GM19397 (cell line): ENCODE measurements at regions not wholly inside any gene's neighbourhood (a gene's known extent, or its start where the extent isn't known, plus 50 kb on each side); places are given as distances from the start of the nearest gene placed in this dataset.

Experiments
- ATAC-seq: cut with Tn5 transposase; IDR thresholded peaks from one replicate; pipeline ENCODE4 v1.9.1; 2021; ENCODE audit warnings: mild to moderate bottlenecking, moderate library complexity; ENCODE audit not compliant: unreplicated experiment

DNA sequence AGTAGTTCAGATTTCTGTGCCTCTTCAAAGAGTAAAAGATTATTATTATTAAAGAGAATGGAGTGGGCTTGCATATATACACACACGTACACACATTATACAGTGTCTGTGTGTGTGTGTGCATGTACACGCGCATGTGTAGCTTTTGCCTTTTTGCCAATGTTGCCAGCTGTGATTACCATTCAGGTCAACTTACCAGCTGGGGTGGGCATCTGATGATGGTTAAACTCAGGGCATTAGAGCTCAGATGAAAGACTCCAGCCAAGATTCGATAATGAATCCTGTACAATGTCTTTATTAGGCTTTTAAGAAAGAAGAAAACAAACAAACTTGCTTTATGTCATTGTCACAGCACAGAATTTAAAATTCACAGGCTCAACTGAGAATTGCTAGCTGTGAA lies 296.5 kb upstream of the DMAC1 start:
- ATAC-seq: no peak

- ATAC-seq: no peak
Observed at GRCh38 chr9:8095672-8096086, 296.1 kb upstream of the DMAC1 start.

DNA sequence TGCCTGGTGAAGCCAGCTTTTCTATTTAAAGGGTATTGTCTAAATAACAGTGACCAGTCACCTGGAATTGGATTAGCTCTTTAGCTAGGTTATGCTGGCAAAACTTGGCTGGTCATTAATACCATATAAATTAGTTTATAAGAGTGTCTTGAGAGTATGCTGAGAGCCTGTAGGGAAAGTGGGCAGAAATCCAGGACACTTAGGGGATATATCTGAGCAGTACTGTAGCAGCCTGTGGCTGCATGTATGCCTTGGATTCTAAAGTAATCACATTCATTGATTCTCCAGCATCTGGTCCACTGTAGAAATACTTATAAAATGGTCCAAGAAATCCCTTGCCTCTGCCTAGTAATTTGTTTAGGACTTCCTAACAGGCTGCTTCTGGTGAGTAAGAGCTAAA lies 288.9 kb upstream of the DMAC1 start:
- no peak for ATAC-seq

DNA sequence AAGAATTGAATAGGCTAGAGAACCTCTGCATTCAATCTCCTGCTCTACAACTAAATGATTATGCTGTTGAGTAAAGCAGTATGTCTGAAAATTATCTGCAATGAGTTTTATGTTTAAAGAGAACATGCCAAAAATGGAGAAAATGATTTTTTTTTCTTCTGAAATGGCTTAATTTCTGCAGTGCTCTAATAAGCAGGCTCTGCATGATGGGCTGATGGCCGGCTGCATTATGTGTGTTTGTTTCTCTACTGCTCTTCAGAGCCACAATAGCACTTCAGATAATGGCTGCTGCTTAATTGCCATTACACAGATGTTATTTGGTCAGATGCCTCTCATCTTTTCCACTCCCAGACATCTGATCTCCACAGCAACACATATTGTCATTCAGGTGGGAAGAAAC lies 286.4 kb upstream of the DMAC1 start:
- ATAC-seq: no peak

DNA sequence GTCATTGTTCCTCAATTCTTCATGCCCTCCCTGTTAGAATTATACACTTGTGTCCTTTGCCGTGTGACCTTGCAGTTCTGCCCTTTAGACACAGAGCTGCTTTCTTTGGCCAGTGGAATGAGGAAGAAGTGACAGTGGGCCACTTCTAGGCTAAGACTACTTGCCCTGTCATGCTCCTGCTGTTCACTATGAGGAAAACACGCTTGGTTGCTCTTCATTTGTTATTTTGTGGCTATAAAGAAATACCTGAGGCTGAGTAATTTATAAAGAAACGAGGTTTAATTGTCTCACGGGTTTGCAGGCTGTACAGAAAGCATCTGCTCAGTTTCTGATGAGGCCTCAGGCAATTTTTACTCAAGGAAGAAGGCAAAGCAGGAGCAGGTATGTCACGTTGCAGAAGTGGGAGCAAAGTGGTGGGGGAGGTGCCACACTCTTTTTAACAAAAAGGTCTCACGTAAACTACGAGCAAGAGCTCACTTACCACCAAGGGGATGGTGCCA lies 279.1 kb upstream of the DMAC1 start:
- no peak for ATAC-seq

GRCh38 chr9:8074713-8075286 lies 275.2 kb upstream of the DMAC1 start:
- no peak for ATAC-seq

GRCh38 chr9:8071445-8071798 lies 271.8 kb upstream of the DMAC1 start:
- no peak for ATAC-seq

DNA sequence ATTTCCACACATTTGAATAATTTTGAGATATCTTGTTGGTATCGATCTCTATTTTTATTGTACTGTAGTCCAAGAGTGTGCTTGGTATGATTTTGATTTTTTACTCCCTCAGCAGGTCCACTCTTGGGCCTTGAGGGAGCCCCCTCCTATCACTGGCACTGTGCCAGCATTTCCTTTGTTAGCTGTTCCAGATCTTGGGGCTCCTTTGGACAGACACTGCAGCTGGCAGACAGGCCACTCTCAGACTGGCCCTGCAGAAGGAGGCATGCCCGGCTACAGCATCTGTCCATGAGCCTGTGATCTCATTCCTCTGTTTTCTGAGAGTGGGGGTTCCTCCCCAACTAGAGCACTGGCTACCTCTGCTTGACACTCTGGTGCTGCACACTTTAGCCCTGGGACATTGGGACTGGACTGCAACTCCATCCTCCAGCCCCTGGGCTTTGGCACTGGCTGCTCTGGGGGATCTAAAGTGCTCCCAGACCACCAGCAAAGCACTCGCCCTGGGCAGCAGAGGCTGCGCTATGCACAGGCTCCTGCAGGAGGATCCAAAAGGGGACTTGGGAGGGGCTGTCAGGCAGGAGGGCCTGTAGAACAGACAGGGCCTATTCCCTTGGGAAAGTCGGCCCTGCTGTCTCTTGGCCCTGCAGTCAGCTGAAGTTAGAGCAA lies 271.3 kb upstream of the DMAC1 start:
- ATAC-seq: no peak

GRCh38 chr9:8062459-8062858 lies 262.9 kb upstream of the DMAC1 start:
- no peak for ATAC-seq

DNA sequence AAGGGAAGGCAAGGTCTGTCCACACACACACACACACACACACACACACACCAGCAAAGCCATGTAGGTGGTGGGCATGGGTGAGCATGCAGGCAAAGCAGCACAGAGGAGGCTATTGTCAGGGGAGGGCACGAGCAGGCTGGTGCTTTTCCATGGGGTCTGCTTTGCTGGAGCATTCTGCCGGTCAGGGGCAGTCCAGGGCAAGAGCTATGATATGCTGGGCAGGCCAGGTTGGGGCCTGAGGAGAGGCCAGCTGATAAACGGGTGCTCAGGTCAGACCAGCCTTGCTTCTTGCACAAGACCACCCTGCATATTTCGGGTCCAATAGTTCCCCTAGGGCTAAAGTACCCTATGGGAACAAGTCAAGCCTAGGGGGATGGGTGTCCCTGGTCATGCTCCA lies 253.9 kb upstream of the DMAC1 start:
- ATAC-seq: no peak

DNA sequence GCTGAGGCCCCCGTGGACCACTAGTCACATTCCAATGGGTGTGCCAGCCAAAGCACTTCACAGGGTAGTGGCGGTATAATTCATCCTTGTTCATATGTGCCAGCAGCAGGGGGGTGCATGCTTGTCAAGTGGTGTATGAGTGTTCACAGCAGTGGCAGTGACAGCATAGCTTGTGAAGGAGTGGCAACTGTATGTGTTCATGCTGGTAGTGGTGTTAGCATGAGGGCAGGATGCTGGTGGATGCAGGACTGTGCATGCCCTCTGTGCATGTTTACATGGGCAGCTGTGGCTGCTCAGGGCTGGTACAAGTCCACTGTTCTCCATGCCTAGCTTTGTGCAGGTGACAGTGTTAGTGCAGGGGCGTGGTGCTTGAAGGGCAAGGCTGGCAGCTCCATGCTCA lies 253.4 kb upstream of the DMAC1 start:
- ATAC-seq: no peak

DNA sequence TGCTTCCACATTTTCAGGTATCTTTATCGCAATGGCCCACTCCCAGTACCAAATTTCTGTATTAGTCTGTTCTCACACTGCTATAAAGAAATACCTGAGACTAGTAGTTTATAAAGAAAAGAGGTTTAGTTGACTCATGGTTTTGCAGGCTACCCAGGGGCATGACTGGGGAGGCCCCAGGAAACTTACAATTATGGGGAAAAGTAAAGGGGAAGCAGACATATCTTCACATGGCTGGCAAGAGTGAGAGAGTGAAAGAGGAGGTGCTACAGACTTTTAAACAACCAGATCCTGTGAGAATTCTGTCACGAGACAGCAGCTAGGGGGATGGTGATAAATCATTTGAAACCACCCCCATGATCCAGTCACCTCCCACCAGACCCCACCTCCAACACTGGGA lies 238.2 kb upstream of the DMAC1 start:
- no peak for ATAC-seq

DNA sequence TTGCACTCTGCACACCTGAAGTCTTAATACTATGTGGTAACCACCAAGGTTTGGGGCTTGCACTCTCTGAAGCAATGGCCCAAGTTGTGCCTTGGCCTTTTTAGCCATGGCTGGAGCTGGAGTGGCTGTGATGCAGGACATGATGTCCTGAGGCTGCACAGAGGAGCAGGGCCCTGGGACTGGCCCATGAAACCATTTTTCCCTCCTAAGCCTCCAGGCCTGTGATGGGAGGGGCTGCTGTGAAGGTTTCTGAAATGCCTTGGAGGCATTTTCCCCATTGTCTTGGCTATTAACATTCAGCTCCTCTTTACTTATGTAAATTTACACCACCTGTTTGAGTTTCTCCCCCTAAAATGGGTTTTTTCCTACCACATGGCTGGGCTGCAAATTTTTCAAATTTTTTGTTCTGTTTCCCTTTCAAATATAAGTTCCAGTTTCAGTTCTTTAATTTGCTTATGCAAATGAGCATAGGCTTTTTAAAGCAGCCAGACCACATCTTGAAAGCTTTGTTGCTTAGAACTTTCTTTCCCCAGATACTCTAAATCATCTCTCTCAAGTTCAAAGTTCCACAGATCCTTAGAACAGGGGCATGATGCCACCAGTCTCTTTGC lies 237.4 kb upstream of the DMAC1 start:
- ATAC-seq: no peak

GRCh38 chr9:8033794-8034193 lies 234.2 kb upstream of the DMAC1 start:
- ATAC-seq: no peak

DNA sequence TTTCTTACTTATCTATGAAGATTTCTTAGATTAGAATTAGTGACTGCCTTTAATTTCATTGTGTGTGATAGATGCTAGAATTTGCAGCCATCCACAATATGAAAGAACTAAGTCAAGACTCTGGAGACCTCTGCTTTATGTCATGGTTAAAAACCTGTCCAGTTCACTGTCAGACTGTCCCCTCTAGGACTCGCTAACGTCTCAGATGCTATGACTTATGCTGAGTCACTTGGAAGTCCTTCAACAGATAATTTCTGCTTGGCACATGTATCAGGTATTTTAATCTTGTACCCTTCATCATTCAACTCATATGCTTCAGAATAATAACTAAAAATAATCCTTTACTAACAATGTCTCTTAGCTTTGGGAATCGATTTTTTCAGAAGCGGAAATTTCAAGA lies 230.5 kb upstream of the DMAC1 start:
- no peak for ATAC-seq

DNA sequence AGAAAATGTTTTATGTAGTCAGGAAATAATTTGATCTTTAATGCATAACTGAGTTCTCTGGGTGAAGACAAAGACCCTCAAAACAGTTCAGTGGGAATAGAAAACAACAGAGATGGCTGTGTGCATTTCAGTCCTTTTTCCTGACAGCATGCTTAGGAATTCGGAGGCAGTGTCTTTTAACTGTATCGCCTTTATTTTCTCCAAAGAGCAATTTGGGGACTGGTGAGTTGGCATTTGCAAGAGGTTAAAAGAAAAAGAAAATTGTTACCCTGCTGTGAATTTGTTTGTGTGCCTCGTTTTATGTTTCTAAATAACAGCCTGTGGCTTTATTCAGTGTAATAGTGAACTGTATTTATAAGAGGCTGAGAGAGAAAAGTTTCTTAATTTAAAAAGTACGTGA lies 227.8 kb upstream of the DMAC1 start:
- no peak for ATAC-seq

- ATAC-seq: no peak
Observed at GRCh38 chr9:8025551-8025950, 226.0 kb upstream of the DMAC1 start.

- ATAC-seq: no peak
Observed at GRCh38 chr9:8020186-8020585, 220.6 kb upstream of the DMAC1 start.

DNA sequence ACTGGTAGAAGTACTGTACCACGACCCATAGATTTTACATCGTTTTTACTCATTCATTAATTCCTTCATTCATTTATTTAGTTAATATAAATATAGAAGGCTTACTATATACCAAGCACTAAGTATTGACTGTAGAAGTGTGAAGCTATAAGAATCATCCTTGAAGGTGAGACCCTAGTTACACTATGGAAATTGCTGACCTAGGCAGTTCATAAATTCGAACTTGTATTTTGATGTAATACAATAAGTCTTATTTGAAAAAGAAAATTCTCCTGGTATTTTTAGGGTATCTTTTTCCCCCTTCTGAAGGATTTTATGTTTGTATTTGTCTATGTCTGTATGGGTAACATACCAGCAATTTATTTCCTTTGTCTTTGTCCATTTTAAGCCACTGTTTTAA lies 220.1 kb upstream of the DMAC1 start:
- ATAC-seq: no peak

DNA sequence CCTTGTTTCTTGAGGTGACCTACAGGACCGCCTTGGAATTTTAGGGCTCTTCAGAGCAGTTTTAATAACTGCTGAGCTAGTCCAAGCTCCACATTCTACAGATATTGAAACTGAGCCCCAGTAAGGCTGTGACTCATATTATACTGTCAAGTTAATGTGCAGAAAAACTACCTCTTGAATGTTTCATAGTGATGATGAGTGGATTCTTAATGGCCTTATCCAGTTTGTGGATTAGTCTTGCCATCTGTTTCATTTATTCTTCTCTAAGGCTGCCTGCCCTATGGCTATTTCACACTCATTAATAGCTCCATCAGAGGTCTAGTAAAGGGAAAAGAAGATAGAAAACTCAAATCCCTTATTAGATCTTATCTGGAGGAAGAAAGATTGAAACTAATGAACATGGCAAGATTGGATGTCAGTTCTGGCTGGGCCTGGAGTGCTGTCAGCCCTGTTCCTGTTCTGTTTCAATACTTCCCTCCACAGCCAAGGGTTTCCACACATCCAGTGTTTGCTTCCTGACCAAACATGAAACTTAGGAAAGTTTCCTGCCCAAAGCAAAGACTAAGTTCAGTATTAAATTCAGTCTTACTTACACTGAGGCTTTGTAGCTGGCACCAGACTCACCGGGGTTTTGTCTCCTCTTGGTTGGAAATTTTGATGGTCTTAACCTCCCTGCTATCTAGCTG lies 215.6 kb upstream of the DMAC1 start:
- no peak for ATAC-seq

- no peak for ATAC-seq
Observed at GRCh38 chr9:8012986-8013385, 213.4 kb upstream of the DMAC1 start.

DNA sequence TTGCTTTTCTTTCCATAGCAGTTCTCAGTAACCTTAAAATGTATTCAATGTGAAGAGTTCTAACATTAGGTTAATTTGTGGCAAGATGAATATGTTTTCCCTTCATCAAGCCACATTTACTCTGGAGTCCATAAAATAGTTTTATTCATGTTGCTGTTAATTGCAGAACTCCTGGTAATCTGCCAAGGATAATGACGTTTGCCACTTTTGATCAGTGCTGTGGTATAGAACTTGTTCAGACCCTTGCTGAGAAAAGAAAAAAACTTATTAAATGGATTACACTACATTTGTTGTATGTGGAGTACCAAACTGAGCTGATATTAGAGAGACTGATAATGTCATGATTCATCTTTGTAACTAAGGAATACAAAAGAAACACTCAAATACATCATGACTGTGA lies 212.4 kb upstream of the DMAC1 start:
- ATAC-seq: no peak
